ENCODE measurements at regions not wholly inside any gene's neighbourhood (a gene's known extent, or its start where the extent isn't known, plus 50 kb on each side); places are given as distances from the start of the nearest gene placed in this dataset.
A peak's percentile ranks its signal among the peaks of the same experiment; 100 is the strongest.

- H3K36me3 Mint-ChIP-seq = peaks cover 0 to 4% (median 0%) of the 10 kb centered on the region in 5 donors
- CTCF ChIA-PET = no interaction called here
- no peak overlapping the region for H3K4me3 Mint-ChIP-seq
- H3K9me3 ChIP-seq (ENCODE audit: control insufficient read depth in 2 of 3, low read length in 3 of 3) = no peaks in the 10 kb centered on the region
- H3K27me3 Mint-ChIP-seq = peaks cover 2 to 23% (median 17%) of the 10 kb centered on the region in 5 donors
- no peak for DNase-seq
- H3K27ac Mint-ChIP-seq = no peak overlapping the region
- no peak overlapping the region for H3K4me3 ChIP-seq (ENCODE audit: low read length)
- intact Hi-C loops (cut with micrococcal nuclease) = no loop called here
- no peaks in the 10 kb centered on the region for H3K27me3 ChIP-seq (ENCODE audit: control insufficient read depth in 2 of 2, insufficient read depth in 2 of 2, low read length in 2 of 2)
- no peaks in the 10 kb centered on the region for H3K4me1 Mint-ChIP-seq
- H3K36me3 ChIP-seq (ENCODE audit: control insufficient read depth in 2 of 3, insufficient read depth in 3 of 3, low read length in 3 of 3) = no peaks in the 10 kb centered on the region
- no peaks in the 10 kb centered on the region for H3K4me1 ChIP-seq (ENCODE audit: control insufficient read depth in 2 of 2, insufficient read depth in 2 of 2, low read length in 2 of 2)
- H3K27ac ChIP-seq (ENCODE audit: low read depth, low read length) = no peak overlapping the region
- no peak for ATAC-seq
- peaks cover 0 to 19% (median 2%) of the 10 kb centered on the region in 11 donors for H3K9me3 Mint-ChIP-seq
- POLR2A ChIA-PET = no interaction called here
These were observed 186.3 kb downstream of the EN1 start for GRCh38 chr2:118661179-118661578.

- ChIA-PET CTCF (no interaction called here), POLR2A (no interaction called here)
- no peaks in the 10 kb centered on the region for H3K9me3 ChIP-seq (ENCODE audit: control insufficient read depth in 2 of 3, low read length in 3 of 3)
- H3K27ac ChIP-seq (ENCODE audit: low read depth, low read length) = no peak overlapping the region
- Mint-ChIP-seq H3K9me3 (peaks cover 0 to 16% (median 0%) of the 10 kb centered on the region in 11 donors), H3K36me3 (peaks cover 0 to 4% (median 0%) of the 10 kb centered on the region in 5 donors), H3K4me3 (no peak overlapping the region), H3K4me1 (no peaks in the 10 kb centered on the region), H3K27ac (no peak overlapping the region), H3K27me3 (peaks cover 0 to 9% (median 6%) of the 10 kb centered on the region in 5 donors)
- DNase-seq (no peak), ATAC-seq (no peak)
- H3K36me3 ChIP-seq (ENCODE audit: control insufficient read depth in 2 of 3, insufficient read depth in 3 of 3, low read length in 3 of 3) = no peaks in the 10 kb centered on the region
- H3K4me1 ChIP-seq (ENCODE audit: control insufficient read depth in 2 of 2, insufficient read depth in 2 of 2, low read length in 2 of 2) = no peaks in the 10 kb centered on the region
- no peak overlapping the region for H3K4me3 ChIP-seq (ENCODE audit: low read length)
- intact Hi-C loops (cut with micrococcal nuclease) = no loop called here
- H3K27me3 ChIP-seq (ENCODE audit: control insufficient read depth in 2 of 2, insufficient read depth in 2 of 2, low read length in 2 of 2) = no peaks in the 10 kb centered on the region
These were observed 188.8 kb downstream of the EN1 start for GRCh38 chr2:118658596-118659198.

GRCh38 chr2:118657466-118657865, 190.0 kb downstream of the EN1 start:
- CTCF ChIA-PET = no interaction called here
- H3K27me3 Mint-ChIP-seq = peaks cover 0 to 10% (median 5%) of the 10 kb centered on the region in 5 donors
- intact Hi-C loops (cut with micrococcal nuclease) = no loop called here
- Histone ChIP-seq H3K4me3 (ENCODE audit: low read length) (no peak overlapping the region), H3K36me3 (ENCODE audit: control insufficient read depth in 2 of 3, insufficient read depth in 3 of 3, low read length in 3 of 3) (no peaks in the 10 kb centered on the region), H3K9me3 (ENCODE audit: control insufficient read depth in 2 of 3, low read length in 3 of 3) (no peaks in the 10 kb centered on the region), H3K27me3 (ENCODE audit: control insufficient read depth in 2 of 2, insufficient read depth in 2 of 2, low read length in 2 of 2) (no peaks in the 10 kb centered on the region), H3K4me1 (ENCODE audit: control insufficient read depth in 2 of 2, insufficient read depth in 2 of 2, low read length in 2 of 2) (no peaks in the 10 kb centered on the region), H3K27ac (ENCODE audit: low read depth, low read length) (no peak overlapping the region)
- peaks cover 0 to 4% (median 0%) of the 10 kb centered on the region in 5 donors for H3K36me3 Mint-ChIP-seq
- H3K9me3 Mint-ChIP-seq = peaks cover 0 to 16% (median 2%) of the 10 kb centered on the region in 11 donors
- no peak for DNase-seq
- no peak for ATAC-seq
- H3K4me3 Mint-ChIP-seq = no peak overlapping the region
- no peak overlapping the region for H3K27ac Mint-ChIP-seq
- POLR2A ChIA-PET = no interaction called here
- no peaks in the 10 kb centered on the region for H3K4me1 Mint-ChIP-seq

GRCh38 chr2:118654945-118655344, 192.5 kb downstream of the EN1 start:
- no peaks in the 10 kb centered on the region for H3K4me1 Mint-ChIP-seq
- Histone ChIP-seq H3K4me3 (ENCODE audit: low read length) (no peak overlapping the region), H3K9me3 (ENCODE audit: control insufficient read depth in 2 of 3, low read length in 3 of 3) (no peaks in the 10 kb centered on the region), H3K4me1 (ENCODE audit: control insufficient read depth in 2 of 2, insufficient read depth in 2 of 2, low read length in 2 of 2) (no peaks in the 10 kb centered on the region), H3K27ac (ENCODE audit: low read depth, low read length) (no peak overlapping the region), H3K36me3 (ENCODE audit: control insufficient read depth in 2 of 3, insufficient read depth in 3 of 3, low read length in 3 of 3) (no peaks in the 10 kb centered on the region), H3K27me3 (ENCODE audit: control insufficient read depth in 2 of 2, insufficient read depth in 2 of 2, low read length in 2 of 2) (no peaks in the 10 kb centered on the region)
- intact Hi-C loops (cut with micrococcal nuclease) = no loop called here
- H3K27ac Mint-ChIP-seq = no peak overlapping the region
- ATAC-seq (no peak), DNase-seq (no peak)
- peaks cover 0 to 36% (median 12%) of the 10 kb centered on the region in 11 donors for H3K9me3 Mint-ChIP-seq
- ChIA-PET POLR2A (no interaction called here), CTCF (no interaction called here)
- peaks cover 0 to 24% (median 15%) of the 10 kb centered on the region in 5 donors for H3K27me3 Mint-ChIP-seq
- peaks cover 0 to 7% (median 0%) of the 10 kb centered on the region in 5 donors for H3K36me3 Mint-ChIP-seq
- no peak overlapping the region for H3K4me3 Mint-ChIP-seq

GRCh38 chr2:118650327-118650726, 197.1 kb downstream of the EN1 start:
- Histone ChIP-seq H3K9me3 (ENCODE audit: control insufficient read depth in 2 of 3, low read length in 3 of 3) (no peaks in the 10 kb centered on the region), H3K36me3 (ENCODE audit: control insufficient read depth in 2 of 3, insufficient read depth in 3 of 3, low read length in 3 of 3) (no peaks in the 10 kb centered on the region), H3K27ac (ENCODE audit: low read depth, low read length) (no peak overlapping the region), H3K27me3 (ENCODE audit: control insufficient read depth in 2 of 2, insufficient read depth in 2 of 2, low read length in 2 of 2) (no peaks in the 10 kb centered on the region), H3K4me3 (ENCODE audit: low read length) (no peak overlapping the region), H3K4me1 (ENCODE audit: control insufficient read depth in 2 of 2, insufficient read depth in 2 of 2, low read length in 2 of 2) (no peaks in the 10 kb centered on the region)
- Mint-ChIP-seq H3K4me3 (no peak overlapping the region), H3K9me3 (peaks cover 0 to 28% (median 12%) of the 10 kb centered on the region in 11 donors), H3K36me3 (peaks cover 0 to 7% (median 0%) of the 10 kb centered on the region in 5 donors), H3K4me1 (no peaks in the 10 kb centered on the region), H3K27ac (no peak overlapping the region), H3K27me3 (peaks cover 0 to 31% (median 27%) of the 10 kb centered on the region in 5 donors)
- POLR2A ChIA-PET = no interaction called here
- ATAC-seq (no peak), DNase-seq (no peak)
- intact Hi-C loops (cut with micrococcal nuclease) = no loop called here
- CTCF ChIA-PET = no interaction called here

GRCh38 chr2:118645876-118646275, 201.6 kb downstream of the EN1 start:
- Histone ChIP-seq H3K36me3 (ENCODE audit: control insufficient read depth in 2 of 3, insufficient read depth in 3 of 3, low read length in 3 of 3) (no peaks in the 10 kb centered on the region), H3K9me3 (ENCODE audit: control insufficient read depth in 2 of 3, low read length in 3 of 3) (no peaks in the 10 kb centered on the region), H3K4me1 (ENCODE audit: control insufficient read depth in 2 of 2, insufficient read depth in 2 of 2, low read length in 2 of 2) (no peaks in the 10 kb centered on the region), H3K4me3 (ENCODE audit: low read length) (no peak overlapping the region), H3K27me3 (ENCODE audit: control insufficient read depth in 2 of 2, insufficient read depth in 2 of 2, low read length in 2 of 2) (no peaks in the 10 kb centered on the region), H3K27ac (ENCODE audit: low read depth, low read length) (no peak overlapping the region)
- no peak overlapping the region for H3K4me3 Mint-ChIP-seq
- H3K36me3 Mint-ChIP-seq = peaks cover 0 to 5% (median 0%) of the 10 kb centered on the region in 5 donors
- H3K4me1 Mint-ChIP-seq = no peaks in the 10 kb centered on the region
- intact Hi-C loops (cut with micrococcal nuclease) = no loop called here
- H3K27ac Mint-ChIP-seq = peak overlapping the region in 1 of 9 donors; percentile 56
- peaks cover 2 to 17% (median 5%) of the 10 kb centered on the region in 11 donors for H3K9me3 Mint-ChIP-seq
- DNase-seq (no peak), ATAC-seq (no peak)
- peaks cover 0 to 36% (median 23%) of the 10 kb centered on the region in 5 donors for H3K27me3 Mint-ChIP-seq
- ChIA-PET CTCF (no interaction called here), POLR2A (no interaction called here)

- intact Hi-C loops (cut with micrococcal nuclease) = no loop called here
- no peaks in the 10 kb centered on the region for H3K36me3 Mint-ChIP-seq
- no peaks in the 10 kb centered on the region for H3K4me1 Mint-ChIP-seq
- peaks cover 0 to 41% (median 10%) of the 10 kb centered on the region in 5 donors for H3K27me3 Mint-ChIP-seq
- Histone ChIP-seq H3K9me3 (ENCODE audit: control insufficient read depth in 2 of 3, low read length in 3 of 3) (no peaks in the 10 kb centered on the region), H3K4me1 (ENCODE audit: control insufficient read depth in 2 of 2, insufficient read depth in 2 of 2, low read length in 2 of 2) (no peaks in the 10 kb centered on the region), H3K36me3 (ENCODE audit: control insufficient read depth in 2 of 3, insufficient read depth in 3 of 3, low read length in 3 of 3) (no peaks in the 10 kb centered on the region), H3K4me3 (ENCODE audit: low read length) (no peak overlapping the region), H3K27me3 (ENCODE audit: control insufficient read depth in 2 of 2, insufficient read depth in 2 of 2, low read length in 2 of 2) (no peaks in the 10 kb centered on the region), H3K27ac (ENCODE audit: low read depth, low read length) (no peak overlapping the region)
- H3K9me3 Mint-ChIP-seq = peaks cover 0 to 3% (median 0%) of the 10 kb centered on the region in 11 donors
- DNase-seq (no peak), ATAC-seq (no peak)
- H3K27ac Mint-ChIP-seq = no peak overlapping the region
- POLR2A ChIA-PET = no interaction called here
- no peak overlapping the region for H3K4me3 Mint-ChIP-seq
- CTCF ChIA-PET = no interaction called here
These were observed 203.3 kb downstream of the EN1 start for GRCh38 chr2:118644190-118644589.

All from naive thymus-derived CD4-positive, alpha-beta T cell (primary cell).